NCI-H446 (cell line): ENCODE measurements at regions not wholly inside any gene's neighbourhood (a gene's known extent, or its start where the extent isn't known, plus 50 kb on each side); places are given as distances from the start of the nearest gene placed in this dataset.
"Not testable (repeated sequence)": the region's sequence is repeated elsewhere in the genome, so short reads cannot be mapped to it uniquely, and the experiment has no call there.

ENCODE experiments used
- DNase-seq, 2 experiments: peaks; one replicate each; lab custom pipeline; 2025; lab: John Stamatoyannopoulos, UW

DNA sequence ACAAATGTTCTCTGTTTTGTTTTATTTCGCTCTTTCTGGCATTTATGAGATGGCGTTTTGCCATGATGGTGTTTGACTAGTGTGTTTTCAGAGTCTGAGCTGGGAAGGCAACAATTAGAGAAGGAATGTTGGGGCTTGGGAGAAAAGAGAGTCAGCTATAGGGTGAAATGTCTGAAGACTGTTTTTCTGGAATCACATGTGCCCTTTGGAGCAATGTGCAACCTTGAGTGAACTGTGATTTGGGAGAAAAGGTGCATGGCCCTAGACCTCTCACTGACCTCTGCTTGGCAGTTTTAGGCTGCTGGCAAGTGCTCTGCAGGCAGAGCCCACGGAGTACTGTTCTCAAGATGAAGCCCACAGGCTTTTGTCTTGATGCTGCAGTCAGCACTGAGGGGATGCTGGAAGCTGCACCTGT lies 379.9 kb upstream of the PDE3A start:
- peak; percentile 16 to 61 for DNase-seq

DNA sequence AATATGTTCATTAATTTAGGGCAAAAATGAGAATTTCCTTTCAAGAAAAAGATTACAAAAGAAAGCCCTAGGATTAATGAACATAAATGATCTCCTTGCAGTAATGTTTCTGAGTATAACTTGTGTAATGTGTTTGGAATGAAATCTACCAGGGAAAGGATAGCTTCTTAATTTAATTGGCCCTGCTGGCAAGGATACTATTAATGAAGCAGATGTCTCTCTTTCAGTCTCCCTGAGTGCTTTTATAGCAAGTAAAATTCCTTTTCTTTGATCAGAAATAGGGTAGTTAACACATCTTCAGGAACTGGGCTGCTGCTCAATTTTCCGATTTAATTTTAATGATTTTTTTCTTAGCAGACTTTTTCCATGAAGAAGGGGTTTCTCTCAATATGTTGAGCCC lies 379.4 kb upstream of the PDE3A start:
- peak; percentile 27 to 64 for DNase-seq

DNA sequence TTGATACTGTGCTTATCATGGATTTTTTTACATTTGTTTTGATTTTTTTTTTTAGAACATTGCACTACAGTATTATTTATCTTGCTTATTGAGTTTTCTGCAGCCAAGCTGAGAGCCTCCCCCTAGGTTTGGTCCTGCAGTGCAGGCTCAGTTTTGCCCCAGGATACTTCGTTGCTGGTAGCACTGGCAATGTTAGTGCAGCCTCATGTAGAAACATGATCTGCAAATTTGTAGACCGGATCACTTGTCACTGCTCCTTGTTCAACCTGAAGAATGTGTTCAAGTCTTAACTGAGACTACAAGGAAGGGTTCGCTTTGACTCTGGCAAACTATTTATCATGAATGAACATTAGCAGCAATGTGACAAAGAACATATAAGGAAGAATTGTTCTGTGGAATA lies 377.2 kb upstream of the PDE3A start:
- no peak for DNase-seq

DNA sequence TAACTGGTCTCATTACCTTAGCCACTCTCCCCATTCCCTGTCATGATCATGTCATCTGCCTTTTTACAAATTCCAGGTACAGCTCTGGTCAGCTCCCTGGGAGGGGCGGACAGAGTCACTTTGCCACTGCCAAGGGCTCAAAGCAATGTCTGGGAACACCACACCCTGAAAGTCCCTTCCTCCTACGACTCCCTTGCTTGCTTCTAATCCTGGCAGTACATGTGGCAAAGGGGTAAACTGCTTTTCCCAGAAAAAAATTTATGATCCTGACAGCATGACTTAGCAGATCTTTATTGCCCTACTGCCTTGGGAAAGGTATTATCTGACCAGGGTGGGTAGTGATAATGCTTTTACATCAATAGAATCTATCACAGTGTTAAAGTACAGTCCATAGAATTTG lies 376.0 kb upstream of the PDE3A start:
- no peak for DNase-seq

DNA sequence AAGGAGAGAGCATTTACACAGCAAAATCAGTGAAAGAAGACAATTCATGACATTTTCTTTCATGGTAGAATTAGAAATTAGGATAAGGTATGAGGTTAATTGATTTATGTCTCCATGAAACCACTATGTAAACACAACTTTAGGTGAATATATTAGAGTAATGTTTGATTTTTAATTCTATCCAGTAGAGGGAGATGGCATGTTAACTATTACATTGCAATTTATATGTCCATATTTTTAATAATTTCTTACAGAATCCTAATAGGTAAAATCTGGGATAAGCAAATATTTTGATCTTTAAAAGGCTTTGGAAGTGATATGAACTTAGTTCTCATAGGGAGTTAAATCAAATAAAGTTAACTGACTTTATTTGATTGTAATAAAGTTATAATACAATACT lies 373.4 kb upstream of the PDE3A start:
- DNase-seq, result no peak

DNA sequence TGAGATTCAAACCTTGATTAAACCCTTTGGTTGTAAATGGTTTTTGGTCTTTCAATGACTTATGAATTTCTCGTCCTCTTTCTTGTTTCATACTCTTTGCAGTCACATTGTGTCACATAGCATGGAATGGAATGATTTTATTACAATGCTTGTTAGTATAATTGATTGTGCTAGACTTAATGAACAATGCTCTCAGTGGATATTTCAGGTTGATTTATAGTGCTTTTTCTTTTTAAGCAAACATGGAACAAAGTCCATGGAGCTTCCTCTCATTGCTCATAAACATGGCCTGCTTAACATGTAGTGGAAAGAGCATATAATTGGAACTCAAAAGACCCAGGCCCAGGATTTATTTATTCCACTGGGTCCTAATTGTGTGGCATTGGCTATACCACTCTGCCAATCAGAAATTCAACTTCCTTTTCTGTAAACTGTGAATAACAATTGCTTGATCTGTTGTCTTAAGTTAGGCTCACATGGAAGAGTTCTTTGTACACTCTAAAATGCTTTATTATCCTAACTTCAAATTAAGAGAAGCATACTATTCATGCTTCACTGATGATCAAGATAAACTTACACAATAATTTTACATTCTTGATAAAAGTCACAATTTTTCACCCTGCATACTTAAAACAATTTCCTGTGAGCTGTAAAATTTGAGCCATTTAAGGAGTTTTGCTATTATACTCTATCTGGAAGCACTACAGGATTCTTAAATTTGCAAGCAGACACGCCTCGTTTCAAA lies 370.5 kb upstream of the PDE3A start:
- DNase-seq, result no peak

DNA sequence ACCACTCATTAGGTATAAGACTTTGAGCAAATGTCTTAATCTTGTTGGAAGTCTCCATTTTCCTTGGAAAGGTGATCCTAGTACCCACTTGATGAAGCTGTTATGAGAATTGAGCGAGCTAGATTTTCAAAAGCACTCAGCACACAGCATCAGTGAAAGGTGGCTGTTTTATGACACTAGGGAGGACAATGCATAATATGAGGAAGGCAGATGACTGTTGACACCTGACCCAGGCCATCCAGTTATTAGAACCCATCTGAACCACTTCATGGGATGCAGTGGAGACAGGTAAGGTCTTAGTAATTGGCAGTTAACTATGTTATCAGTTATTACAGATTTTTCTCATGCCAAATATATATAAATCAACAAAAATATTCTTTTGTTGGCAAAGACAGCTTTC lies 369.9 kb upstream of the PDE3A start:
- no peak for DNase-seq

DNA sequence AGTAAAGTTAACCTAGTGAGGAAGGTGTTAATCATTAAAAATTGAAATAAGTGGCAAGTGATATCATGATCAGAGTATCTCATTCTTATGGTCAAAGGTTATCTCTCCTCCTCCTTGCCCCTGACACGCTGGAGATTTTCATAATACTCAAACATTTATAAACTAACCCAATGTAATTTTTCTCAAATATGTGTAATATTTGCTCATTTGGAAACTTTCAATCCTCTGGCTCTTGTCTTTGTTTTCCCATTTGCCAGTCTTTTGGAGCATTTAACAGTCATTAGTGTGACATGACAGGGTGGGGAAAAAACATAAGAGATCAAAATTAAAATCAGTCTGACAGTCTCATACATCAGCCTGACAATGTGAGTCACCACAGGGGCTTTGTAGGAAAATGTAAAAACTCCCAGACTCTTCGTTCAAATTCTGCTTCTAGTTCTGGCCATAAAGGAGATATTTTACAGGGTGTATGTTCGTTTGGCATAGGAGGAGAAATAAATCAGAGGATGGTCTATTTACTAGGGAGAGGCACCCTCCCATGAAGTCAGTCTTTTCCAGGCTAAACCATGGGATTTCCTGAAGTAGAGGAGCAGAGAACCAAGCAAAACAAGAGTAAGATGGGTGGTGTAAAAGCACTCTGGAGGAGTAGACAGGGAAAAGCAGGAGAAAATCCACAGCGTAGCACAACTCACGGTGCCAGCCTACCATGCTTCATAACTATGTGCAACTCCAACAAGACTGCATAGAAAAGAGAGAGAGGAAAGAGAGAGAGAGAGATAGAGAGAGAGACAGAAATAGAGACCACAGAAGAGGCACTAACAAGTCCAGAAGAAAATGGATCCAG lies 369.2 kb upstream of the PDE3A start:
- no peak for DNase-seq

DNA sequence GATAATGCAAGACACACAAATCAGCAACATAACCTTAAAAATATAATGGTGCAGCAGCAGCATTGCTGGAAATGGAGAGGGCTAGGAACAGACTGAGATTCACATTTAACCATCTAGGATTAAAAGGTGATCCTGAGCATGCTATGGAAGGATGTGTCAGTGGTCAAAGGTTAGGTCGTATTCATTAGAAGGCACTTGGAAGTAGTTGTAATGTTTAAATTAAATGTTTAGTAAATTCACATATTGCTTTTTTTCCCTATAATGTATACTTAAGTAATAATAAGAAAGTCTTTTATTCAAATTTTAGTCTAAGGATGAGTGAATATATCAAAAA lies 368.6 kb upstream of the PDE3A start:
- DNase-seq, result no peak

DNA sequence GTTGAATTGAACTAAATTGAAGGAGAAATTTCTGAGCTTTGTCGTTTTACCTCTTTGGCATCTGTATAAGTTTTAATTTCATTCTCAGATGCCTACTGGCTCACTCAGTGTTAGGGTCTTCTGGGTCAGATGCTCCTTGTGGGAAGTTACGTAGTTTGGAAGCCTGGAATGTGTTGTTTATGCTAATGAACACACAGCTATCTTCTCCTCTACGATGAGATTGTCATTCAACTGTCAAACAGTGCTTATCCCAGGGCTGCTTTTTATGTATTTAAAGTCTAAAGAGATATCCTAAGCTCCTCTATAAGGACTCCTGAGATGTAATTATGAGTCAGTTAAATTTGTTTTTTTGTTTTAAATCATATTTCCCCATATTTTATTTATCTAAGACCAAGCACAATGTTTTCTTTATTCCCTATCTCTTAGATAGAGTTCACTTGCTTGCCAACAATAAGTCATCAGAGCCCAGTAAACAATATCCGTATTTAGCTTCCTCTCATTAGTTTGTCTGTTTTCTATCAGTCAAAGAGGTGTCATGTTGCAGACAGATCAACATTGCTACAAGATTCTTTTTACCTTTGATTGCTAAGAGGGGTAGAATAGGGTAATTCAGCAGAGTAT lies 368.0 kb upstream of the PDE3A start:
- no peak for DNase-seq

DNA sequence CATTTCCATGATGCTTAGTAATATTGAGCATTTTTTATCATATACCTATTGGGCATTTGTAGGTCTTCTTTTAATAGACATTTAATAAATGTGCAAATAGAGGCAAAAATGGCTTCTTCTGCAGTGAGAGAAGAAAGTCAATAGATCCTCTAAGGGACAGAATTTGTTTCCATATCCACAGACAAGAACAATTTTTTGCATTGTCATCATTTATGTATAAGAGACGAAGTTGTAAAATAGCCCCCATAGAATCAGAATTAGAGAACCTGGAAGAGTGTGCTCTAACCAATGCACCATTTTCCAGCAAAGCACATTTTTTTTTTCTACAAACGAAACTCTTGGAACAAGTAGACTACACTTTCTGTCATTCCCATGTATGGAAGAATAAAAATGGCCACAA lies 365.1 kb upstream of the PDE3A start:
- DNase-seq, result no peak

DNA sequence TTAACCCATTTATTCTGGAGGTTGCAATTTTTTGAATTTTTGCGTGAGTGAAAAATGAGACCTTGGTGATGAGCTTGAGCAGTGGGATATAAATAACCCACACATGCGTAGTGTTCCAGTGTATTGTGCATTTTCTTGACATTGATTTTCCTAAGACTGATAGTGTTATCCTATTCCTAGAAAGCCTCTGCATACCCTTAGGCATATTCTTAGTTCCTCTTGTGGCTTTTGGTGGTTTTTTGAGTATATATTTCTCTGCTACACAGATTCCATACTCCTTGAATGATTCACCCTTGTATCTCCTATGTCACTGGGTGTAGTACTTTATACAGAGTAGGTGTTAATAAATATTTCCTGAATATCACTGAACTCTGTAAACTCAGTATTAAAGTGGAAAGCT lies 363.4 kb upstream of the PDE3A start:
- no peak for DNase-seq

DNA sequence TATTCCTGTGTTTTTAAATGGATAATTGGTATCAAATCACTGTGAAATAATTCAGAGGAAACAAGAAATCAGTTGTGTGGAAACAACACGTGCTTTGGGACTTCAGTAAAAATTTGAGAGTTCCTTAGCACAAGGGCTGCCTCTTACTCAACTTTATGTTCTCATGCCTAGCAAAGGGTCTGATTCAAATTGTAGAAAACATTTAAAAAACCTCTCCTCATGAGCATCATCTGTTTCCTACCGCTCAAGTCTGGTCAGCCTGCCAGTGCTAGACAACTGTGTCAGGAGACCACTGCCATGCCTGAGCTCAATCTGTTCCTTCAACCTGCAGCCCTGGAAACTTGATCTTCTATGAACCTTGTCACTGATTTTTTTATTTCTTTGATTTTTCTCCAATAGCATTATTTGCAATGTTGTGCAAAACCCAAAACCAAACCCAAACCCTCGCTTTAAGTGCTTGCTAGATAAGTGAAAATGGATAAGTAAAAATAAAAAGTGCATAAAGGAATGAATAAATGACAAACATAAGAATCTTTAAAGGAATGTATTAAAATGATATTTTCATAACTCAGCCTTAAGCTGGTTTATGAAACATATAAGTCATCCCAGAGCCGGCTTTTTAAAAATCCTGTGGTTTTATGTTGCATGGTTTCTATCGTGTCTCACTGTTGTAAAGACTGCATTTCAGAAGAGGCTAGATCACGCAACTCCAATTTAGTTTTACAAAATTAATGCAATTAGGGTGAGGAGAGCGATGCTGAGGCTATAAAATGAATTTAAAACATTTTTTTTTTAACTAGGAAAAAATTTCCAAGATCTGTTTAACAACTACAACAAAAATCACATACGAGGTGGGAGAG lies 361.2 kb upstream of the PDE3A start:
- no peak for DNase-seq

DNA sequence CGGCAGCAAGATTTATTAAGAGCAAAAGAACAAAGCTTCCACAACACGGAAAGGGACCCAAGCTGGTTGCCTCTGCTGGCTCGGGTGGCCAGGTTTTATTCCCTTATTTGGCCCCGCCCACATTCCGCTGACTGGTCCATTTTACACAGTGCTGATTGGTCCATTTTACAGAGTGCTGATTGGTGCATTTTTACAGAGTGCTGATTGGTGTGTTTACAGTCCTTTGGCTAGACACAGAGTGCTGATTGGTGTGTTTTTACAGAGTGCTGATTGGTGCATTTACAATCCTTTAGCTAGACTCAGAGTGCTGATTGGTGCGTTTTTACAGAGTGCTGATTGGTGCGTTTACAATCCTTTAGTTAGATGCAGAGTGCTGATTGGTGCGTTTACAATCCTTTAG lies 358.4 kb upstream of the PDE3A start:
- not testable (repeated sequence) for DNase-seq

DNA sequence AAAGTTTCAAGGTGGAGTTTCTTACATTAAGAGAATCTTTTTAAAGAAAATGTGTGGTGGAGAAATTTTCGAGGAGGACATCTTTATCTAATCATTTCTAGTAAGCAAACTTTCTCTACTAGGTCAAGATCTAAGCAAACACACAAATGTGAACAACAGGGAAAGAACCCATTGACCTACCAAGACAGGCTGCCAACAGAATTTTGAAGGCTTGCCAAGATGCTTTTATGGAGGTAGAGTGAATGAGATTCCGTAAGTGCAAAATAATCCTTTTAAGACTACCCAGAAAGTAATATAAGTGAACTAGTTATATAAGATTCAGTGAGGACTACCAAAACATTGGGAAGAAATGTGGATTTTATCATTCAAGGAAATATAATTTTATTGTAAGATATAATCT lies 357.1 kb upstream of the PDE3A start:
- peak in 1 of 2 experiments; percentile 58 for DNase-seq

DNA sequence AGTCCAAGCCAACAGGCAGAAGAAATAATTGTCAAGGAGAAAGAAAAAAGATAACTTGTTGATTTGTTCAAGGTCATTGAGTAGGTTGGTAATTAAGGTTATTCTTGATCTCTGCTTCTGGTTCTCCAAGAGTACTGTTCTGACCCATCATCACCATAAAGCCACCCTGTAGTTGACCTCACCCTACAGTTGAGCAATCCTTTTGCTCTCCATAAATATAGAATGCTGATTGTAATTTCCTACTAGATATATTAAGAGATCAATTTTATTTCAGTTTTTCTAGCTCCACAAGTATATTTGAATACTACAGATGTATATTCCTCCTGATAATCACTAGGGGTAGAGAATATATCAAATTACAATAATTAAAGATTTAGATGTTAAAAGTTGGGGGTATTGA lies 350.5 kb upstream of the PDE3A start:
- DNase-seq, result no peak

DNA sequence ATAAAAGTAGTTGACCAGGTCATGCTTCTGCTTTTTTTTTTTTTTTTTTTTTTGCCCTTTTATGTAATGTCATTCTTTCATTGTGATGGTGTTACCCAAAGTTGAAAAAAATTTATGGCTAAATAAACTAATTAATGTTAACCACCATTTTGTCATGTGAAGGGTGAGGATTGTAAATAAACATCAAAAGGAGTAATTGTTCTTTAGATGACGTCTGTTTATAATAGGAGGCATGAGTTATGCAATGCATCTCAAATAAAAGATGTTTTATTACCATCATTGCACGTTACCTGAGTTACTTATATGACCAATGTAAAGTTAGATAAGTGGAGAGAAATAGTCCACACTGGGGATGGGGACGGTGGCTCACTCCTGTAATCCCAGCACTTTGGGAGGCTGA lies 349.9 kb upstream of the PDE3A start:
- no peak for DNase-seq

DNA sequence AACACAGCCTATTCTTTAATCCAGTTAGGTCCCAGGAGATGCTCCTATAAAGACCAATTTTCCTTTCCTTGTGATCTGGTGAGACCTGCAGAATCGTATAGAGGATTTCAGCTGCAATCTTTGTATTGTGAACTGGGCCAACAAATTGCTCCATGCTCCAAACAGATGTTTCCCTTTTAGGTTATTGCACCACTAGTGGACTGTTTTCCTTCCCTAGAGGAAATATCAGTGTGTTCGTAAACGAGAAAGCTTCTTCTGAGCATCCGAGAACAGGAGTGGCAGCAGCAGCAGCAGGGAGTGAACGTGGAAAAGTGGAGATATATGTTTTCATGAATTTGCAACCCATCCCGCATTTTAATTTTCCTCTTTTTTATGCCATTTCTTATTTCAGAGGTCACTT lies 344.1 kb upstream of the PDE3A start:
- DNase-seq, result no peak

DNA sequence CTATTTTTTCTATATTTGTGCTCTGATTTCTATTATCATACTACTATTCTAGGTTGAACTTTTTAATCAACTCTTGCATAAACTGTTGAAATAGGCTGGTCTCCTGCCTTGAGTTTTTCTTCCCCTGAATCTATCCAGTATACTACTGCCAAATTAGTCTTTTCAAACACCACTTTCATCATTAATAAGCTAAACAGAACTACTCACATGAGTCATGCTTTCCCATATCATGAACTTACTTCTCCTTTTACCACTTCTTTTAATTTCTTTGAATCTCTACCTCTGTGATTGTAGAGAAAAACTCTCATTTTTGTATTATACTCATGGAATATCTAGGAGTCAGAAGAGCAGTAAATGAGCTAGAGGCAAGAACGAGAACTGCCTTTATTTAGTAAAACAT lies 340.3 kb upstream of the PDE3A start:
- DNase-seq, result no peak

DNA sequence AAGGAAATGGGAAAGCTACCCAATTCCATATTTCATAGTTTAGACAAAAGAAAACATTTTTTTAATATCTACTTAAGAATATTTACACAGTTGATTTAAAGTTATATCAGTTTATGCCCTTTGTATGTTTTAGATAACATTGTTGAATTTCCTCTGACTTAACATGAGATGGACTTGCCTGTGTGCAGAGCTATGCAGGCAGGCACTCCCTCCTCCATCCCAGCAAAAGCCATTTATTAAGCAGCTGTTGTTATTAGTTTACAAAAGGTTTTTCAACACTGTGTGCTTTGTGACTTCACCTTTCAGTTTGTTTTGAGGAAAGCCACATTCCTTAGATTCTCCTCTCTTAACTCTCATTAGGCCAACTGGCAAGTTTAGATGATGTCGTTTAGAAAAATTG lies 337.5 kb upstream of the PDE3A start:
- DNase-seq, result no peak

DNA sequence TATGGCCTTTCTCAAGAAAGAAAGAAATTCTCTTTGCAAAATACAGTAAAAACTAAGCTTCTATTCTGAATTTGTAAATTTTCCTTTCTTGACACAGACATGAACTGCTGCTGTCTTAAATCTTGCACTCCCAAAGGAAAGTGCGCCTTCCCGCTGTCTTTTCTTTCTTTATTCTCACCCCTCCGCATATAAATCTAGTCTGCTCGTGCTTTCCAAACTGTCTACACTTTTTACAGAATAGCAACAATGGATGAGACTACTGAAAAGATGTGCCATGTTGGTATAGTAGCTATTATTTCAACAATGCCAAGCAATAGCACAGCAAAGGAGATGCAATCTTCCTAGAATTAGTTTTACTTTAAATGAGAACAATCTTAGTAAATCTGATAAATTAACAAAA lies 328.8 kb upstream of the PDE3A start:
- DNase-seq, result no peak

DNA sequence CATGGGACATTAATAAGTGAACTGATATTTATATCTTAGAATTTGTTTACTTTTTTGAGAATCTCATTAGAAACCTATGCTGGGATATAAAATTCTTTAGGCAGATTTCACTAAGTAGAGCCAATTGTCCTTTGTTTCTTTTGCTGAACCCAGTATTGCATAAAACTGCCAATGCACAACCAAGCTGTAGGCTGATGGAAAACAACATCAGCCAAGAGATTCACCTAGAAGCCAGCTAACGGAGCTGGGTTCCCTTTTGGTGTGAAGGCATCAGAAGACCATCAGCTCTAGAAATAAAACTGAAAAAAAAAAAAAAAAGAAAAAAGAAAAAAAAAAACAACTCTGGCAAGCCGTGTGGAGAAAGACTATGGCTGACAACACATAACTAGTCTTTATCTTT lies 328.2 kb upstream of the PDE3A start:
- DNase-seq, result no peak
